Suprapubic skin (tissue), 4 donors: ENCODE measurements at regions not wholly inside any gene's neighbourhood (a gene's known extent, or its start where the extent isn't known, plus 50 kb on each side); places are given as distances from the start of the nearest gene placed in this dataset.

ENCODE experiments used
- DNase-seq, 2 donors: peaks; one replicate each; pipeline ENCODE4 v3.0.0-alpha.2; 2019; ENCODE audit warnings: low spot score in 2 of 2
- H3K27ac ChIP-seq: fragments of 200-600 bp; sonication (generic); one replicate; pipeline ENCODE4 v1.5.1; 2019
- H3K27me3 ChIP-seq: fragments of 200-600 bp; sonication (generic); one replicate; pipeline ENCODE4 v1.5.1; 2019
- H3K36me3 ChIP-seq: fragments of 200-600 bp; sonication (generic); one replicate; pipeline ENCODE4 v1.5.1; 2019
- H3K4me1 ChIP-seq: fragments of 200-600 bp; sonication (generic); one replicate; pipeline ENCODE4 v1.5.1; 2019
- H3K4me3 ChIP-seq: fragments of 200-600 bp; sonication (generic); one replicate; pipeline ENCODE4 v1.5.1; 2019; ENCODE audit warnings: mild to moderate bottlenecking
- H3K9me3 ChIP-seq: fragments of 200-600 bp; sonication (generic); one replicate; pipeline ENCODE4 v1.5.1; 2019
- CTCF ChIP-seq, 2 donors: fragments of 200-600 bp in 1 of 2; fragments of 450-650 bp in 1 of 2; sonication (generic) in 1 of 2; IDR thresholded peaks; one replicate each; pipeline ENCODE4 v1.5.1; 2016 to 2019; ENCODE audit warnings: antibody characterized with exemption in 2 of 2, mild to moderate bottlenecking in 1 of 2, moderate library complexity in 1 of 2
- EP300 ChIP-seq: sonication (generic); formaldehyde crosslinking; IDR thresholded peaks from one replicate; pipeline ENCODE4 v1.6.1; 2017; ENCODE audit warnings: antibody characterized with exemption
- POLR2A ChIP-seq, 2 donors: fragments of 450-650 bp; IDR thresholded peaks; one replicate each; pipeline ENCODE4 v1.6.1; 2017; ENCODE audit warnings: antibody characterized with exemption in 2 of 2, mild to moderate bottlenecking in 2 of 2, moderate library complexity in 2 of 2
- POLR2AphosphoS5 ChIP-seq, 3 donors: sonication (generic); formaldehyde crosslinking; IDR thresholded peaks; one replicate each; pipeline ENCODE4 v1.6.1; 2017; ENCODE audit warnings: antibody characterized with exemption in 3 of 3
- WGBS: methylation state at CpG from one replicate; pipeline ENCODE4 v1.1.5; 2018; 5-methylcytosine and 5-hydroxymethylcytosine counted together

- no peaks in the 10 kb centered on the region for H3K27me3 ChIP-seq
- TF ChIP-seq EP300 (no peak), CTCF (IDR thresholded peaks at IDR 0.05) (no peak), POLR2AphosphoS5 (IDR thresholded peaks at IDR 0.05) (no peak), POLR2A (IDR thresholded peaks at IDR 0.05) (no peak)
- no peak overlapping the region for H3K4me3 ChIP-seq
- DNase-seq = no peak
- H3K9me3 ChIP-seq = no peaks in the 10 kb centered on the region
- H3K36me3 ChIP-seq = no peaks in the 10 kb centered on the region
- WGBS = 79% methylated on average over 10 of the region's 10 CpGs
- H3K27ac ChIP-seq = no peak overlapping the region
- H3K4me1 ChIP-seq = no peaks in the 10 kb centered on the region
These were observed 587.7 kb downstream of the RPL10L start for GRCh38 chr14:46063872-46064271.

GRCh38 chr14:46058964-46059563, 592.5 kb downstream of the RPL10L start:
- Histone ChIP-seq H3K4me1 (no peaks in the 10 kb centered on the region), H3K27me3 (no peaks in the 10 kb centered on the region), H3K36me3 (no peaks in the 10 kb centered on the region), H3K27ac (no peak overlapping the region), H3K4me3 (no peak overlapping the region), H3K9me3 (no peaks in the 10 kb centered on the region)
- 73% methylated on average over 4 of the region's 4 CpGs for WGBS
- TF ChIP-seq POLR2AphosphoS5 (IDR thresholded peaks at IDR 0.05) = no peak
- no peak for TF ChIP-seq CTCF (IDR thresholded peaks at IDR 0.05)
- DNase-seq = no peak

- Histone ChIP-seq H3K27ac (no peak overlapping the region), H3K36me3 (no peaks in the 10 kb centered on the region), H3K9me3 (no peaks in the 10 kb centered on the region), H3K4me1 (no peaks in the 10 kb centered on the region), H3K27me3 (no peaks in the 10 kb centered on the region), H3K4me3 (no peak overlapping the region)
- DNase-seq = no peak
- TF ChIP-seq POLR2AphosphoS5 (IDR thresholded peaks at IDR 0.05) (no peak), CTCF (IDR thresholded peaks at IDR 0.05) (no peak), EP300 (no peak), POLR2A (IDR thresholded peaks at IDR 0.05) (no peak)
These were observed 593.8 kb downstream of the RPL10L start for GRCh38 chr14:46057799-46058198.

- Histone ChIP-seq H3K36me3 (no peaks in the 10 kb centered on the region), H3K4me1 (no peaks in the 10 kb centered on the region), H3K4me3 (no peak overlapping the region), H3K27me3 (no peaks in the 10 kb centered on the region), H3K27ac (no peak overlapping the region), H3K9me3 (no peaks in the 10 kb centered on the region)
- TF ChIP-seq POLR2AphosphoS5 (IDR thresholded peaks at IDR 0.05) (no peak), EP300 (no peak), CTCF (IDR thresholded peaks at IDR 0.05) (no peak), POLR2A (IDR thresholded peaks at IDR 0.05) (no peak)
- no peak for DNase-seq
- 50% methylated on average over 2 of the region's 2 CpGs for WGBS
These were observed 597.1 kb downstream of the RPL10L start for GRCh38 chr14:46054526-46054925.

- TF ChIP-seq POLR2A (IDR thresholded peaks at IDR 0.05) (no peak), CTCF (IDR thresholded peaks at IDR 0.05) (no peak)
- no peaks in the 10 kb centered on the region for H3K9me3 ChIP-seq
- no peak overlapping the region for H3K27ac ChIP-seq
- H3K36me3 ChIP-seq = no peaks in the 10 kb centered on the region
- WGBS = 80% methylated on average over 1 of the region's 1 CpG
- no peaks in the 10 kb centered on the region for H3K27me3 ChIP-seq
- H3K4me1 ChIP-seq = no peaks in the 10 kb centered on the region
- H3K4me3 ChIP-seq = no peak overlapping the region
- no peak for DNase-seq
These were observed 598.4 kb downstream of the RPL10L start for GRCh38 chr14:46053221-46053620.
